Spleen (tissue), 11 donors: ENCODE measurements at regions not wholly inside any gene's neighbourhood (a gene's known extent, or its start where the extent isn't known, plus 50 kb on each side); places are given as distances from the start of the nearest gene placed in this dataset.

Experiments
- DNase-seq: peaks from one replicate; pipeline ENCODE4 v3.0.0-alpha.2; 2020
- H3K27ac ChIP-seq, 8 donors: fragments of 200-600 bp; sonication (generic) in 7 of 8; 1 replicate in 4 of 8; 2 replicates in 4 of 8; pipeline versions ENCODE4 v1.5.0 to v1.8.0; 2016 to 2021; ENCODE audit warnings: inconsistent platforms in 4 of 8, mild to moderate bottlenecking in 4 of 8, moderate library complexity in 1 of 8
- H3K27me3 ChIP-seq, 7 donors: fragments of 200-600 bp; sonication (generic) in 6 of 7; replicated peaks in 1 of 7; 1 replicate in 4 of 7; 2 replicates in 3 of 7; pipeline versions ENCODE4 v1.5.0 to v1.8.0; 2016 to 2021; ENCODE audit warnings: inconsistent platforms in 3 of 7, mild to moderate bottlenecking in 1 of 7
- H3K36me3 ChIP-seq, 6 donors: fragments of 200-600 bp; sonication (generic) in 5 of 6; 1 replicate in 4 of 6; 2 replicates in 2 of 6; pipeline versions ENCODE4 v1.5.0 to v1.8.0; 2016 to 2021; ENCODE audit warnings: inconsistent platforms in 2 of 6
- H3K4me1 ChIP-seq, 6 donors: fragments of 200-600 bp; sonication (generic) in 5 of 6; 1 replicate in 3 of 6; 2 replicates in 3 of 6; pipeline versions ENCODE4 v1.5.0 to v1.8.0; 2016 to 2021; ENCODE audit warnings: inconsistent platforms in 3 of 6
- H3K4me3 ChIP-seq, 8 donors: fragments of 200-600 bp; sonication (generic) in 7 of 8; 1 replicate in 4 of 8; 2 replicates in 4 of 8; pipeline versions ENCODE4 v1.5.0 to v1.8.0; 2016 to 2021; ENCODE audit warnings: inconsistent platforms in 4 of 8, mild to moderate bottlenecking in 4 of 8, moderate library complexity in 2 of 8
- H3K9me3 ChIP-seq, 8 donors: fragments of 200-600 bp; sonication (generic) in 7 of 8; 1 replicate in 4 of 8; 2 replicates in 4 of 8; pipeline versions ENCODE4 v1.5.0 to v1.8.0; 2016 to 2021; ENCODE audit warnings: inconsistent platforms in 4 of 8
- POLR2A ChIP-seq, 3 donors: fragments of 450-650 bp; IDR thresholded peaks; one replicate each; pipeline ENCODE4 v1.5.1; 2017; ENCODE audit warnings: antibody characterized with exemption in 3 of 3, mild to moderate bottlenecking in 1 of 3
- POLR2AphosphoS5 ChIP-seq, 3 donors: sonication (generic); formaldehyde crosslinking; IDR thresholded peaks; one replicate each; pipeline ENCODE4 v1.5.1; 2017; ENCODE audit warnings: antibody characterized with exemption in 3 of 3
- whole genome bisulfite sequencing, 5 donors: extraction: QIAGEN DNeasy Blood & Tissue Kit in 3 of 5; methylation state at CpG; one replicate each; pipeline versions ENCODE4 v1.1.5 to v1.1.7; 2013 to 2018; 5-methylcytosine and 5-hydroxymethylcytosine counted together
- intact Hi-C: fragments of 100-400 bp; cut with DNase I; formaldehyde crosslinking; loops from one replicate; pipeline ENCODE4 v1.15.0; 2023; ENCODE audit warnings: low total_unique reads
- TF ChIP-seq, protein P1 (sequence below), 11 experiments: fragments of 200-600 bp in 7 of 11; fragments of 450-650 bp in 4 of 11; sonication (generic) in 4 of 11; IDR thresholded peaks in 8 of 11; conservative IDR thresholded peaks in 3 of 11; 1 replicate in 7 of 11; 2 replicates in 4 of 11; pipeline versions ENCODE4 v1.4.0 to v1.8.0; 2016 to 2021; ENCODE audit warnings: antibody characterized with exemption in 11 of 11, inconsistent platforms in 4 of 11, mild to moderate bottlenecking in 1 of 11
- donor health status: healthy with polysubstance abuse.
- donor health status: DM: no; HTN: no; CAD: no; lungs with moderate emphysema.
- donor health status: DM: no; HTN: no; CAD: no.
- donor health status: Bipolar disorder and iron deficiency.
- donor health status: healthy.
- donor health status: DM: no; HTN: no; CAD: no.
- donor health status: DM: yes; HTN: yes; CAD: no.

DNA sequence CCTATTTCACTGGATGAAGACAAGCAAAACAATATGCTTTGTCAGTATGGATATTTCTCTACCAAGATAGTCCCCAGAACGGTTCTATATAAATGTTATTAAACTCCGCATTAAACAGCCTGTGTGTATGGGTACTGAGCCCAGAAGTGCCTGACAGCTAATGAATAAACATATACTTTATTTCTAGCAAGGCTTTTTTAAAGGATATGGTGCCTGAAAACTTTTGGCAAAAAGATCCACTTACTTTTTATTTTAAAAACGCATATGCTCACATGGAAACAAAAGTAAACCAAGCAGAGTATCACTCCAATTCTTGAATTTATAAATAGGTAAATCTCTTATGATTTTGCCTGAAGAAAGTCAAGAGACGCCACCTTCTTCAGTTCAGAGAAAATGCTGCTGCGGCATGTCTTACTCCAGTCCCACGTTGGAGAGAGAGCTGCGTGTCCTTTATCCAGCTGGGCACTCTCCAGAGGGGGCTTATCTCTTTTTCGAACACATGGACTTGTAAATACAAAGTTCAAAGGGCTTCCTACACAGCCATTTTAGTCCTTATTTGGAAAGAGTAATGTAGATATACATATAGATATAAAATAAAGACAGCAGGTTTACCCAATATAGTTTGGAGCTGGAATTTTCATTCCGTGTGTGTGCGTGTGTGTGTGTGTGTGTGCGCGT, 264.2 kb downstream of the ADAMTS20 start:
- WGBS, 5 donors = 88 to 95% (median 92%) methylated on average over 12 of the region's 12 CpGs
- DNase-seq = no peak
- Histone ChIP-seq H3K36me3 (no peaks in the 10 kb centered on the region), H3K27me3 (no peaks in the 10 kb centered on the region), H3K27ac (no peak overlapping the region), H3K9me3 (no peaks in the 10 kb centered on the region), H3K4me1 (no peaks in the 10 kb centered on the region), H3K4me3 (no peak overlapping the region)
- intact Hi-C loops = loop anchor here (10.0 kb wide), 1 partner anchor 803 kb away; no protein-coding TSS in a partner anchor
- TF ChIP-seq POLR2A (IDR thresholded peaks at IDR 0.05) (no peak), POLR2AphosphoS5 (IDR thresholded peaks at IDR 0.05) (no peak)
- TF ChIP-seq, protein P1, sequence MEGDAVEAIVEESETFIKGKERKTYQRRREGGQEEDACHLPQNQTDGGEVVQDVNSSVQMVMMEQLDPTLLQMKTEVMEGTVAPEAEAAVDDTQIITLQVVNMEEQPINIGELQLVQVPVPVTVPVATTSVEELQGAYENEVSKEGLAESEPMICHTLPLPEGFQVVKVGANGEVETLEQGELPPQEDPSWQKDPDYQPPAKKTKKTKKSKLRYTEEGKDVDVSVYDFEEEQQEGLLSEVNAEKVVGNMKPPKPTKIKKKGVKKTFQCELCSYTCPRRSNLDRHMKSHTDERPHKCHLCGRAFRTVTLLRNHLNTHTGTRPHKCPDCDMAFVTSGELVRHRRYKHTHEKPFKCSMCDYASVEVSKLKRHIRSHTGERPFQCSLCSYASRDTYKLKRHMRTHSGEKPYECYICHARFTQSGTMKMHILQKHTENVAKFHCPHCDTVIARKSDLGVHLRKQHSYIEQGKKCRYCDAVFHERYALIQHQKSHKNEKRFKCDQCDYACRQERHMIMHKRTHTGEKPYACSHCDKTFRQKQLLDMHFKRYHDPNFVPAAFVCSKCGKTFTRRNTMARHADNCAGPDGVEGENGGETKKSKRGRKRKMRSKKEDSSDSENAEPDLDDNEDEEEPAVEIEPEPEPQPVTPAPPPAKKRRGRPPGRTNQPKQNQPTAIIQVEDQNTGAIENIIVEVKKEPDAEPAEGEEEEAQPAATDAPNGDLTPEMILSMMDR (IDR thresholded peaks at IDR 0.05 in 8 of 11, conservative IDR thresholded peaks at IDR 0.05 in 3 of 11) = no peak

DNA sequence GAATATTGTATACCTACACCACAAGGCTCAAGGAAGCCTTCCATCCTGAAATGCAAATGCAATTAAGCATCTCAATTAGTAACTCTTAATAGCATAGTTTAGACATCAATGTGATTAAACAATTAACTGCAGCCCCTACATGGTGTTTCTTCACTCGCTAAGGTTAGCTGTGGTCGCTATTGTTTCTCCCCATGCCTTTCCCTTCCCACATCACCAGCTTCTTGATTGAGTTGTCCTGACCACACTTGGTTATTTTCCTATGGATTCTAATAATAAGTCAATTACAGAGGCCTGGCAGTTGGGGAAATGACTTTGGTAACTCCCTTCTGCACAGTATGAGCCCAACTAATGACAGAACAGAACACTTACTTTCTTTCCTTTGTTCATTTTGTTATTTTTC, 265.0 kb downstream of the ADAMTS20 start:
- no peak overlapping the region for H3K27ac ChIP-seq
- H3K4me3 ChIP-seq = no peak overlapping the region
- intact Hi-C loops = loop anchor here (10.0 kb wide), 1 partner anchor 802 kb away; no protein-coding TSS in a partner anchor
- H3K27me3 ChIP-seq = no peaks in the 10 kb centered on the region
- no peaks in the 10 kb centered on the region for H3K9me3 ChIP-seq
- H3K36me3 ChIP-seq = no peaks in the 10 kb centered on the region
- TF ChIP-seq, protein P1 (IDR thresholded peaks at IDR 0.05 in 8 of 11, conservative IDR thresholded peaks at IDR 0.05 in 3 of 11) = no peak
- TF ChIP-seq POLR2AphosphoS5 (IDR thresholded peaks at IDR 0.05) (no peak), POLR2A (IDR thresholded peaks at IDR 0.05) (no peak)
- no peak for DNase-seq
- WGBS, 5 donors = 85 to 94% (median 92%) methylated on average over 2 of the region's 2 CpGs
- H3K4me1 ChIP-seq = peaks cover 0 to 2% (median 0%) of the 10 kb centered on the region in 6 donors

DNA sequence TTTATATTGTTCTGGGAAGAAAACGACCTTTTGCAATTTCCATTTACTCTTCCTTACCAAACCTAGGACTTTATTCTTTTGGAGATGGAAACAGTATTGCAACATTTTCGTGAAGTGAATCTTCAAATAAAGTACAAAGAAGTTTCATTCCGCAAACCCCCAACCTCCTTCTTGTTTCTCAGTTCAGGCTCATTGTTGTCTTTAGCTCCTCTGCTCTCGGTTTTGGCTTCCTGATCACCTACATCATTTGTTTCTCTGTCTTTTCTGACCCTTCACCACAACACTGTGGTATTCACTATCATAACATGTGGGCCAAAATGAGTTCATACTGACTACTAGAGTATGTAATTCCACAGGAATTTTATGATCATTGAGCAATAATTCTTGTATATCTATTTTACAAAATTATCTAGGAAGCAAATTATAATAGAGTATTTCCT, 266.8 kb downstream of the ADAMTS20 start:
- H3K27ac ChIP-seq = no peak overlapping the region
- H3K27me3 ChIP-seq = no peaks in the 10 kb centered on the region
- no peak for TF ChIP-seq POLR2A (IDR thresholded peaks at IDR 0.05)
- no peak for TF ChIP-seq POLR2AphosphoS5 (IDR thresholded peaks at IDR 0.05)
- TF ChIP-seq, protein P1 (IDR thresholded peaks at IDR 0.05 in 8 of 11, conservative IDR thresholded peaks at IDR 0.05 in 3 of 11) = no peak
- intact Hi-C loops = loop anchor here (10.0 kb wide), 1 partner anchor 800 kb away; no protein-coding TSS in a partner anchor
- DNase-seq = no peak
- WGBS, 5 donors = 57 to 70% (median 63%) methylated on average over 4 of the region's 4 CpGs
- H3K9me3 ChIP-seq = no peaks in the 10 kb centered on the region
- no peak overlapping the region for H3K4me3 ChIP-seq
- H3K4me1 ChIP-seq = peaks cover 0 to 9% (median 0%) of the 10 kb centered on the region in 6 donors
- no peaks in the 10 kb centered on the region for H3K36me3 ChIP-seq

DNA sequence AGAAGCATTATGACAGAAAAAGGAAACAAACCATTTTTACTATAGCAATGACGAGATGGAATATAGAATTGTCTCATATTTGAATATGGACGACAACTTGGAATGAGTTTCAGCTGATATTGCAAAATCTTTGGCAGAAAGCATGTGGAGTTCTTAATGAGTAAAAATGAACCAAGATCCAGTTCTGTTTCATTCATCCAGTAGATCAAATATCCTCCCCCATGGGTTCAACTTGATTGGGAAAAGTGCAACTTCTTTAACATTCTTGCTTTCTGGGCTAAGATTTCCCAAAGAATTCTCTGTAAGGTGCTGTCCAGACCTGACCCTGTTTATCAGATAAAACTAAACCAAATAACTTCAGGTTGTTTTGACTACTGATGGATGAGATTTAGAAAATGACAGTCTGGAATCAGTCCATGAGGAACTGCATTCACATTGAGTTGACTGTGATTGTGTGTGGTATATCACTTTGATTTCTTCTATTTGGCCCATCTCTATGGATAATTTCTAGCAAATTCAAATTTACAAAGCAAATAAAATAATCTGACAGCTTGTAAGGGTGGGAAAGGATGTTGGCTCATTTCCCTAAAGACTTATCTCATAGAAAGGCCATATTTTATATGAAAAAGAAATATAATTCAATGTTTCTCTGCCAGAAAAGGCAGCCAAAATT, 267.4 kb downstream of the ADAMTS20 start:
- H3K27me3 ChIP-seq = no peaks in the 10 kb centered on the region
- H3K9me3 ChIP-seq = no peaks in the 10 kb centered on the region
- no peaks in the 10 kb centered on the region for H3K36me3 ChIP-seq
- TF ChIP-seq POLR2A (IDR thresholded peaks at IDR 0.05) = no peak
- intact Hi-C loops = loop anchor here (5.0 to 10.0 kb wide), 2 partner anchors 697 to 800 kb away; partner anchors contain the start of gene PRICKLE1
- peak overlapping the region in 1 of 8 donors; percentile 49 for H3K27ac ChIP-seq
- 71 to 86% (median 76%) methylated on average over 2 of the region's 2 CpGs for WGBS, 5 donors
- DNase-seq = no peak
- H3K4me3 ChIP-seq = no peak overlapping the region
- peaks cover 0 to 9% (median 0%) of the 10 kb centered on the region in 6 donors for H3K4me1 ChIP-seq
